ENCODE measurements at regions not wholly inside any gene's neighbourhood (a gene's known extent, or its start where the extent isn't known, plus 50 kb on each side); places are given as distances from the start of the nearest gene placed in this dataset.
A peak's percentile ranks its signal among the peaks of the same experiment; 100 is the strongest.

DNA sequence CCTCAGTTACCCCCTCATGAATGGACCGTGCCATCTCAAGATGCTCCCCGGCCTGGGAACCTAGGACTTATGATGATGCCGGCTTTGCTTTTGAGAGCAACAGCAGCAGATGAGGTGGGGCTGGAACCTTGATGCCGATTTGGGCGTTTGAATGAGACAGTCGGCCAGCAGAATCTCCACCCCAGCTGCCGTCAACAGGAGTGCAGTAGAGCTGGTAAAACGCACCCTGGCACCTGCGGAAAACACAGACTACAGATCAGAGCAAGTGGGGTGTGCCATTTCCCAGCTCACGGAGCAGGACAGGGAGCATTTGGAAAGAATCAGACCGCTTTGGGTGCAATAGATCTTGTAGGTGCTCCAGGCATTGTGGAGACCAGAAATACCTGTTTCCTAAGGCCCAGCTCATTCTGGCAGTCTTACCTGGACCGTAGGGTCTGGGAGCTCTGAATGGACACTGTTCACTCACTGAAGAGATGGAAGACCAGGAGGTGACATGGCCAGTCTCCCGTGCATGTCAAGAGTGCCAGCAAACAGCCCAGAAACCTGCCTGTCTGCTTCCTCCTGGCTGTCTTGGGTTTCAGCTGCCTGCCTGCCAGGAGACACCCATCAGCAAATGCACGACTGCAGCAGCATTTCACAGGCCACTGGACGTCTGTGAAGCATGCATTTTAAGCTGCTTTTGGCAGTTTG lies 317.7 kb upstream of the IRX4 start:
- no peaks in the 10 kb centered on the region for H3K9me3 ChIP-seq
- DNase-seq (ENCODE audit: low spot score): peak; percentile 68
- no peaks in the 10 kb centered on the region for H3K36me3 ChIP-seq
- H3K4me3 ChIP-seq: no peak overlapping the region
- peaks cover 2% of the 10 kb centered on the region for H3K27me3 ChIP-seq (replicated peaks; ENCODE audit: insufficient read depth)
- TF ChIP-seq, protein P1, sequence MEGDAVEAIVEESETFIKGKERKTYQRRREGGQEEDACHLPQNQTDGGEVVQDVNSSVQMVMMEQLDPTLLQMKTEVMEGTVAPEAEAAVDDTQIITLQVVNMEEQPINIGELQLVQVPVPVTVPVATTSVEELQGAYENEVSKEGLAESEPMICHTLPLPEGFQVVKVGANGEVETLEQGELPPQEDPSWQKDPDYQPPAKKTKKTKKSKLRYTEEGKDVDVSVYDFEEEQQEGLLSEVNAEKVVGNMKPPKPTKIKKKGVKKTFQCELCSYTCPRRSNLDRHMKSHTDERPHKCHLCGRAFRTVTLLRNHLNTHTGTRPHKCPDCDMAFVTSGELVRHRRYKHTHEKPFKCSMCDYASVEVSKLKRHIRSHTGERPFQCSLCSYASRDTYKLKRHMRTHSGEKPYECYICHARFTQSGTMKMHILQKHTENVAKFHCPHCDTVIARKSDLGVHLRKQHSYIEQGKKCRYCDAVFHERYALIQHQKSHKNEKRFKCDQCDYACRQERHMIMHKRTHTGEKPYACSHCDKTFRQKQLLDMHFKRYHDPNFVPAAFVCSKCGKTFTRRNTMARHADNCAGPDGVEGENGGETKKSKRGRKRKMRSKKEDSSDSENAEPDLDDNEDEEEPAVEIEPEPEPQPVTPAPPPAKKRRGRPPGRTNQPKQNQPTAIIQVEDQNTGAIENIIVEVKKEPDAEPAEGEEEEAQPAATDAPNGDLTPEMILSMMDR (IDR thresholded peaks at IDR 0.05): no peak
- peak; percentile 24 for TF ChIP-seq POLR2AphosphoS5 (IDR thresholded peaks at IDR 0.05)
- H3K4me1 ChIP-seq (replicated peaks): no peaks in the 10 kb centered on the region
- intact Hi-C loops (cut with DNase I): no loop called here
- WGBS: 55% methylated on average over 15 of the region's 15 CpGs
- H3K27ac ChIP-seq: no peak overlapping the region

DNA sequence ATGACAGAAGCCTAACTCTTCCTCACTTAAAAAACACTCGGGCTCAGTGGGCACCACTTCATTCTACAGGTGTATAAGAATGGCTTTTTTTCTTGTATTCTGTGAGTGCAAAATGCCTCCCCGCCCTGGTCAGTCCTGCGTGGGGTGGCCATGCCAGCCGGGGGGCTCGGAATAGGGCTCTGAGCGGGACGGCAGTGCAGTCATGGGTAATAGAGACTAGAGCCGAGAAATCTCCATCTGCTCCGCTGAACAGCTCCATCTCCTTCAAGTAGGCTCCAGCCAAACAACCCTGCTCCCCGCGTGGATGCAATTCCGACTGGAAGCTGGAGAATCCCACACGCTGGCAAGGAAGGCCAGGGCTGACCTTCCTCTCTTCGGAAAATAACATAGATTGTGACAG lies 317.0 kb upstream of the IRX4 start:
- H3K4me3 ChIP-seq: no peak overlapping the region
- H3K9me3 ChIP-seq: no peaks in the 10 kb centered on the region
- TF ChIP-seq, protein P1 (IDR thresholded peaks at IDR 0.05): no peak
- no peak for TF ChIP-seq POLR2AphosphoS5 (IDR thresholded peaks at IDR 0.05)
- no peak for TF ChIP-seq POLR2A (IDR thresholded peaks at IDR 0.05)
- intact Hi-C loops (cut with DNase I): no loop called here
- H3K36me3 ChIP-seq: no peaks in the 10 kb centered on the region
- no peak overlapping the region for H3K27ac ChIP-seq
- no peaks in the 10 kb centered on the region for H3K4me1 ChIP-seq (replicated peaks)
- H3K27me3 ChIP-seq (replicated peaks; ENCODE audit: insufficient read depth): peaks cover 2% of the 10 kb centered on the region
- 87% methylated on average over 14 of the region's 14 CpGs for WGBS
- DNase-seq (ENCODE audit: low spot score): no peak

DNA sequence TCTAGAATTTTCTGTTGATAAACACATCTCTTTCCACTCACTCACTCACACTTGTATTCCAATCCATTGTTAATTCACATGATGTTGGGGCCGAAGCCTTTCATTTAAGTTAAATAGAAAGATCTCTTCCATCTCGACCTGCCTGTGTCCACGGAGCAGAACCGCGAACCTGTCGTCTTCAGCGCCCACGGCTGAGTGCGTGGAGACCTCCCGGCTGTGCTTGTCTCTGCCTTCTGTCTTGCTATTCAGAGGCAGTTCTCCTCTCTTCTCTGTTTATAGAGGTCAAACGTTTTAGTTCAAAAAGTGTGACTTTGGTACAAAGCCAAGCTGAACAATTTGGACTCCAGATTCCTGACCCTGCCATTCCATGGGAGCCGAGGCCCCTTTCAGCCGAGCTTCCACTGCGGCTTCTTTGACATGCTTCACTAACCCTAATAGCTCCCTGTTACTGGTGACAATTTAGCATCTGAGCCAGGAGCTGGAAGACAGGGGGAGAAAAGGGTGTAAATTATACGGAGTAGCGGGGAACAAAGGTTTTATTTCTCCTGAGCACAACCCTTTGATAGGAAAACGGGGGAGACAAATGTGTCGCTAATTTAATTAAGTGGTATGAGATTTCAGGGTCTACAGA lies 314.4 kb upstream of the IRX4 start:
- no peak for DNase-seq (ENCODE audit: low spot score)
- H3K27ac ChIP-seq: no peak overlapping the region
- no peaks in the 10 kb centered on the region for H3K36me3 ChIP-seq
- H3K9me3 ChIP-seq: no peaks in the 10 kb centered on the region
- intact Hi-C loops (cut with DNase I): no loop called here
- no peaks in the 10 kb centered on the region for H3K4me1 ChIP-seq (replicated peaks)
- H3K27me3 ChIP-seq (replicated peaks; ENCODE audit: insufficient read depth): peaks cover 2% of the 10 kb centered on the region
- TF ChIP-seq POLR2AphosphoS5 (IDR thresholded peaks at IDR 0.05): no peak
- TF ChIP-seq, protein P1 (IDR thresholded peaks at IDR 0.05): no peak
- no peak for TF ChIP-seq POLR2A (IDR thresholded peaks at IDR 0.05)
- H3K4me3 ChIP-seq: no peak overlapping the region
- WGBS: 45% methylated on average over 18 of the region's 18 CpGs

GRCh38 chr5:2196416-2196815 lies 313.7 kb upstream of the IRX4 start:
- H3K9me3 ChIP-seq: no peaks in the 10 kb centered on the region
- H3K4me1 ChIP-seq (replicated peaks): no peaks in the 10 kb centered on the region
- H3K4me3 ChIP-seq: no peak overlapping the region
- 56% methylated on average over 8 of the region's 9 CpGs for WGBS
- peaks cover 2% of the 10 kb centered on the region for H3K27me3 ChIP-seq (replicated peaks; ENCODE audit: insufficient read depth)
- H3K36me3 ChIP-seq: no peaks in the 10 kb centered on the region
- DNase-seq (ENCODE audit: low spot score): no peak
- no peak for TF ChIP-seq POLR2A (IDR thresholded peaks at IDR 0.05)
- no peak for TF ChIP-seq POLR2AphosphoS5 (IDR thresholded peaks at IDR 0.05)
- TF ChIP-seq, protein P1 (IDR thresholded peaks at IDR 0.05): no peak
- intact Hi-C loops (cut with DNase I): no loop called here
- H3K27ac ChIP-seq: no peak overlapping the region

GRCh38 chr5:2194949-2195348 lies 312.2 kb upstream of the IRX4 start:
- Histone ChIP-seq H3K4me3 (no peak overlapping the region), H3K27me3 (replicated peaks; ENCODE audit: insufficient read depth) (peaks cover 2% of the 10 kb centered on the region), H3K9me3 (no peaks in the 10 kb centered on the region), H3K4me1 (replicated peaks) (no peaks in the 10 kb centered on the region), H3K27ac (no peak overlapping the region), H3K36me3 (no peaks in the 10 kb centered on the region)
- DNase-seq (ENCODE audit: low spot score): no peak
- intact Hi-C loops (cut with DNase I): no loop called here
- WGBS: 91% methylated on average over 2 of the region's 2 CpGs
- TF ChIP-seq, protein P1 (IDR thresholded peaks at IDR 0.05): no peak
- TF ChIP-seq POLR2AphosphoS5 (IDR thresholded peaks at IDR 0.05): no peak
- TF ChIP-seq POLR2A (IDR thresholded peaks at IDR 0.05): no peak
